Activated CD8-positive, alpha-beta memory T cell treated with anti-CD3 and anti-CD28 coated beads for 36 hours (primary cell): ENCODE measurements at regions not wholly inside any gene's neighbourhood (a gene's known extent, or its start where the extent isn't known, plus 50 kb on each side); places are given as distances from the start of the nearest gene placed in this dataset.

ENCODE experiments used
- CTCF ChIA-PET: fragments of 350-600 bp; sonication (Branson Sonifier 250); formaldehyde crosslinking; loops from one replicate; lab custom pipeline; 2021; ENCODE audit warnings: antibody characterized with exemption; lab: Charles Lee
- POLR2A ChIA-PET: fragments of 350-600 bp; sonication (Branson Sonifier 250); formaldehyde crosslinking; loops from one replicate; lab custom pipeline; 2021; ENCODE audit warnings: antibody characterized with exemption; lab: Charles Lee

- ChIA-PET CTCF (no interaction called here), POLR2A (no interaction called here)
These were observed 105.0 kb upstream of the PAQR3 start for GRCh38 chr4:79044141-79044659.

- CTCF ChIA-PET, result no interaction called here
These were observed 103.9 kb upstream of the PAQR3 start for GRCh38 chr4:79043138-79043537.

GRCh38 chr4:79042079-79042674 is 102.9 kb upstream of the PAQR3 start:
- POLR2A ChIA-PET, result no interaction called here
- CTCF ChIA-PET, result no interaction called here

More at GRCh38 chr4:79043138-79043537, 103.9 kb upstream of the PAQR3 start:
- POLR2A ChIA-PET, result no interaction called here

- ChIA-PET POLR2A (no interaction called here), CTCF (no interaction called here)
These were observed 95.3 kb upstream of the PAQR3 start for GRCh38 chr4:79034544-79034943.

GRCh38 chr4:79030973-79031372 is 91.7 kb upstream of the PAQR3 start:
- ChIA-PET CTCF (no interaction called here), POLR2A (no interaction called here)

GRCh38 chr4:79027656-79028055 is 88.4 kb upstream of the PAQR3 start:
- ChIA-PET CTCF (no interaction called here), POLR2A (no interaction called here)

GRCh38 chr4:79025170-79025569 is 85.9 kb upstream of the PAQR3 start:
- ChIA-PET CTCF (no interaction called here), POLR2A (no interaction called here)

- POLR2A ChIA-PET, result no interaction called here
These were observed 84.8 kb upstream of the PAQR3 start for GRCh38 chr4:79023799-79024770.

GRCh38 chr4:79022529-79022928 is 83.3 kb upstream of the PAQR3 start:
- POLR2A ChIA-PET, result no interaction called here

More at GRCh38 chr4:79023799-79024770, 84.8 kb upstream of the PAQR3 start:
- CTCF ChIA-PET, result no interaction called here

GRCh38 chr4:79017481-79017880 is 78.2 kb upstream of the PAQR3 start:
- CTCF ChIA-PET, result no interaction called here
- POLR2A ChIA-PET, result no interaction called here

More at GRCh38 chr4:79022529-79022928, 83.3 kb upstream of the PAQR3 start:
- CTCF ChIA-PET, result no interaction called here

GRCh38 chr4:79016878-79017277 is 77.6 kb upstream of the PAQR3 start:
- CTCF ChIA-PET, result no interaction called here
- POLR2A ChIA-PET, result no interaction called here

- POLR2A ChIA-PET, result no interaction called here
- CTCF ChIA-PET, result no interaction called here
These were observed 76.2 kb upstream of the PAQR3 start for GRCh38 chr4:79015411-79015810.

GRCh38 chr4:79014230-79014629 is 75.0 kb upstream of the PAQR3 start:
- POLR2A ChIA-PET, result no interaction called here
- CTCF ChIA-PET, result no interaction called here

- ChIA-PET POLR2A (no interaction called here), CTCF (no interaction called here)
These were observed 74.5 kb upstream of the PAQR3 start for GRCh38 chr4:79013756-79014155.

GRCh38 chr4:78990938-78991810 is 51.9 kb upstream of the PAQR3 start:
- POLR2A ChIA-PET, result no interaction called here
- CTCF ChIA-PET, result no interaction called here

- POLR2A ChIA-PET, result no interaction called here
- CTCF ChIA-PET, result interaction anchor here (0.7 kb wide), 1 partner anchor 156 kb away, joined by 3 read pairs; no protein-coding TSS in a partner anchor
These were observed 50.5 kb upstream of the PAQR3 start for GRCh38 chr4:78989697-78990270.
